WTC11 (cell line): ENCODE measurements at regions not wholly inside any gene's neighbourhood (a gene's known extent, or its start where the extent isn't known, plus 50 kb on each side); places are given as distances from the start of the nearest gene placed in this dataset.

ENCODE experiments used
- ATAC-seq: fragments of 200-7000 bp; cut with Tn5 transposase; 2 replicates; pipeline ENCODE4 v1.10.0; 2021; ENCODE audit warnings: mild to moderate bottlenecking, moderate library complexity
- CTCF ChIA-PET: fragments of 300-600 bp; sonication (Branson Sonifier 250); formaldehyde crosslinking; loops from one replicate; lab custom pipeline; 2021; ENCODE audit warnings: antibody characterized with exemption; lab: Charles Lee
- POLR2A ChIA-PET: fragments of 350-600 bp; sonication (Branson Sonifier 250); formaldehyde crosslinking; loops from one replicate; lab custom pipeline; 2021; ENCODE audit warnings: antibody characterized with exemption; lab: Charles Lee
- DNase-seq: peaks from one replicate; pipeline ENCODE4 v3.0.0; 2021; ENCODE audit warnings: low spot score
- H3K27ac Mint-ChIP-seq: 2 replicates; pipeline ENCODE4 v1.8.0; 2021; ENCODE audit warnings: mixed read lengths
- H3K27me3 Mint-ChIP-seq: 2 replicates; pipeline ENCODE4 v1.8.0; 2021; ENCODE audit warnings: low read depth, mild to moderate bottlenecking, moderate library complexity, mixed read lengths
- H3K36me3 Mint-ChIP-seq: 2 replicates; pipeline ENCODE4 v1.8.0; 2021; ENCODE audit warnings: mixed read lengths
- H3K4me1 Mint-ChIP-seq: 2 replicates; pipeline ENCODE4 v1.8.0; 2022; ENCODE audit warnings: mixed read lengths
- H3K4me3 Mint-ChIP-seq: 2 replicates; pipeline ENCODE4 v1.8.0; 2021; ENCODE audit warnings: mild to moderate bottlenecking, moderate library complexity, mixed read lengths
- H3K9me3 Mint-ChIP-seq: 2 replicates; pipeline ENCODE4 v1.8.0; 2021; ENCODE audit warnings: mixed read lengths
- ARID4B ChIP-seq: sonication (generic); formaldehyde crosslinking; IDR thresholded peaks from 2 replicates; pipeline ENCODE4 v1.8.0; 2023; ENCODE audit warnings: missing genetic modification reagents, mild to moderate bottlenecking, borderline replicate concordance
- CREB1 ChIP-seq: sonication (generic); formaldehyde crosslinking; IDR thresholded peaks from 2 replicates; pipeline ENCODE4 v1.8.0; 2023; ENCODE audit warnings: mild to moderate bottlenecking, missing genetic modification reagents
- EMX1 ChIP-seq: fragments of 250-450 bp; sonication (Bioruptor Pico); IDR thresholded peaks from 2 replicates; pipeline ENCODE4 v1.8.0; 2021; ENCODE audit warnings: mild to moderate bottlenecking
- ETV6 ChIP-seq: sonication (generic); formaldehyde crosslinking; IDR thresholded peaks from 2 replicates; pipeline ENCODE4 v1.8.1; 2022; ENCODE audit warnings: mild to moderate bottlenecking, missing genetic modification reagents
- FOXP1 ChIP-seq: sonication (generic); formaldehyde crosslinking; IDR thresholded peaks from 2 replicates; pipeline ENCODE4 v1.8.0; 2022; ENCODE audit warnings: missing genetic modification reagents, mild to moderate bottlenecking, moderate library complexity, borderline replicate concordance
- GABPB1 ChIP-seq: sonication (generic); formaldehyde crosslinking; IDR thresholded peaks from 2 replicates; pipeline ENCODE4 v1.8.1; 2023; ENCODE audit warnings: mild to moderate bottlenecking, missing genetic modification reagents
- MXD4 ChIP-seq: fragments of 250-450 bp; sonication (Bioruptor Pico); IDR thresholded peaks from 2 replicates; pipeline ENCODE4 v1.8.0; 2021; ENCODE audit warnings: mild to moderate bottlenecking, moderate library complexity, borderline replicate concordance
- NFE2L1 ChIP-seq: sonication (generic); formaldehyde crosslinking; IDR thresholded peaks from 2 replicates; pipeline ENCODE4 v1.8.1; 2023; ENCODE audit warnings: missing genetic modification reagents
- OVOL2 ChIP-seq: fragments of 250-450 bp; sonication (Bioruptor Pico); IDR thresholded peaks from 2 replicates; pipeline ENCODE4 v1.9.0; 2021; ENCODE audit warnings: mild to moderate bottlenecking, borderline replicate concordance
- PRRX2 ChIP-seq: fragments of 250-450 bp; sonication (Bioruptor Pico); IDR thresholded peaks from 2 replicates; pipeline ENCODE4 v1.8.0; 2021; ENCODE audit warnings: mild to moderate bottlenecking
- SMAD4 ChIP-seq: sonication (generic); formaldehyde crosslinking; IDR thresholded peaks from 2 replicates; pipeline ENCODE4 v1.8.0; 2022; ENCODE audit warnings: mild to moderate bottlenecking, missing genetic modification reagents
- ZBTB21 ChIP-seq: sonication (generic); formaldehyde crosslinking; IDR thresholded peaks from 2 replicates; pipeline ENCODE4 v1.8.1; 2023; ENCODE audit warnings: mild to moderate bottlenecking, missing genetic modification reagents, borderline replicate concordance
- ZNF138 ChIP-seq: sonication (generic); formaldehyde crosslinking; conservative IDR thresholded peaks from 2 replicates; pipeline ENCODE4 v1.8.1; 2022; ENCODE audit warnings: mild to moderate bottlenecking, moderate library complexity, missing genetic modification reagents
- TF ChIP-seq, protein P1 (sequence below): sonication (generic); formaldehyde crosslinking; IDR thresholded peaks from 2 replicates; pipeline ENCODE4 v1.8.1; 2022; ENCODE audit warnings: missing genetic modification reagents, borderline replicate concordance
- TF ChIP-seq, protein P2 (sequence below): fragments of 250-450 bp; sonication (Bioruptor Pico); IDR thresholded peaks from 2 replicates; pipeline ENCODE4 v1.9.0; 2021; ENCODE audit warnings: mild to moderate bottlenecking
- TF ChIP-seq, protein P3 (sequence below): fragments of 250-450 bp; sonication (Bioruptor Pico); IDR thresholded peaks from 2 replicates; pipeline ENCODE4 v2.1.2; 2022; ENCODE audit warnings: mild to moderate bottlenecking, moderate library complexity
- TF ChIP-seq, protein P4 (sequence below): fragments of 200-600 bp; IDR thresholded peaks from 2 replicates; pipeline ENCODE4 v1.8.0; 2022; ENCODE audit warnings: antibody characterized with exemption
- TF ChIP-seq, protein P5 (sequence below): sonication (generic); formaldehyde crosslinking; IDR thresholded peaks from 2 replicates; pipeline ENCODE4 v1.8.0; 2022; ENCODE audit warnings: mild to moderate bottlenecking, missing genetic modification reagents
- TF ChIP-seq, protein P6 (sequence below): sonication (generic); formaldehyde crosslinking; IDR thresholded peaks from 2 replicates; pipeline ENCODE4 v1.8.1; 2022; ENCODE audit warnings: mild to moderate bottlenecking, missing genetic modification reagents, moderate library complexity, borderline replicate concordance

DNA sequence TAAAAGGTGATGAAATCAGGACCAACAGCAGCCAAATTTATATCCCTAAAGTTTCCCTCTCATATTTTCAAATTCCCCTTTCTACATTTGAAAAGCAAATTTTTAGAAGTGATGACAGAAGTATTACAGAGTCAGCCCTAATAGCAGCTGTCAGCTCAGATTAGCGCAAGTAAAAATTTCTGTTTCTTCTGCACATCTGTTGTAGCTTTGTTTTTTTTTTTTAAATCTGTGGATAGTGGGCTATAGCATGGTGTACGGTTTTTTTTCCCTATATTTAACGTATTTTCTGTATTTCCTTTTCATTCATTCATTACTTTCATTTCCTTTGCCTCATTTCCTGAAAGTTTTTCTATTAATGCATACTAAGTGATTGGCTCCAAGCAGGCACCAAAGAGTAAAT lies 99.1 kb downstream of the MACIR start:
- no peak overlapping the region for H3K4me3 Mint-ChIP-seq
- TF ChIP-seq CREB1 (CRISPR knock-in tag) (no peak), FOXP1 (CRISPR knock-in tag) (no peak), EMX1 (CRISPR knock-in tag) (no peak), ZBTB21 (no peak), OVOL2 (CRISPR knock-in tag) (no peak), ZNF138 (no peak), ETV6 (no peak)
- TF ChIP-seq, protein P1, sequence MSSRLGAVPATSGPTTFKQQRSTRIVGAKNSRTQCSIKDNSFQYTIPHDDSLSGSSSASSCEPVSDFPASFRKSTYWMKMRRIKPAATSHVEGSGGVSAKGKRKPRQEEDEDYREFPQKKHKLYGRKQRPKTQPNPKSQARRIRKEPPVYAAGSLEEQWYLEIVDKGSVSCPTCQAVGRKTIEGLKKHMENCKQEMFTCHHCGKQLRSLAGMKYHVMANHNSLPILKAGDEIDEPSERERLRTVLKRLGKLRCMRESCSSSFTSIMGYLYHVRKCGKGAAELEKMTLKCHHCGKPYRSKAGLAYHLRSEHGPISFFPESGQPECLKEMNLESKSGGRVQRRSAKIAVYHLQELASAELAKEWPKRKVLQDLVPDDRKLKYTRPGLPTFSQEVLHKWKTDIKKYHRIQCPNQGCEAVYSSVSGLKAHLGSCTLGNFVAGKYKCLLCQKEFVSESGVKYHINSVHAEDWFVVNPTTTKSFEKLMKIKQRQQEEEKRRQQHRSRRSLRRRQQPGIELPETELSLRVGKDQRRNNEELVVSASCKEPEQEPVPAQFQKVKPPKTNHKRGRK (CRISPR knock-in tag): no peak
- TF ChIP-seq, protein P2, sequence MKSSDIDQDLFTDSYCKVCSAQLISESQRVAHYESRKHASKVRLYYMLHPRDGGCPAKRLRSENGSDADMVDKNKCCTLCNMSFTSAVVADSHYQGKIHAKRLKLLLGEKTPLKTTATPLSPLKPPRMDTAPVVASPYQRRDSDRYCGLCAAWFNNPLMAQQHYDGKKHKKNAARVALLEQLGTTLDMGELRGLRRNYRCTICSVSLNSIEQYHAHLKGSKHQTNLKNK (CRISPR knock-in tag): no peak
- TF ChIP-seq, protein P3, sequence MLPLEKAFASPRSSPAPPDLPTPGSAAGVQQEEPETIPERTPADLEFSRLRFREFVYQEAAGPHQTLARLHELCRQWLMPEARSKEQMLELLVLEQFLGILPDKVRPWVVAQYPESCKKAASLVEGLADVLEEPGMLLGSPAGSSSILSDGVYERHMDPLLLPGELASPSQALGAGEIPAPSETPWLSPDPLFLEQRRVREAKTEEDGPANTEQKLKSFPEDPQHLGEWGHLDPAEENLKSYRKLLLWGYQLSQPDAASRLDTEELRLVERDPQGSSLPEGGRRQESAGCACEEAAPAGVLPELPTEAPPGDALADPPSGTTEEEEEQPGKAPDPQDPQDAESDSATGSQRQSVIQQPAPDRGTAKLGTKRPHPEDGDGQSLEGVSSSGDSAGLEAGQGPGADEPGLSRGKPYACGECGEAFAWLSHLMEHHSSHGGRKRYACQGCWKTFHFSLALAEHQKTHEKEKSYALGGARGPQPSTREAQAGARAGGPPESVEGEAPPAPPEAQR (CRISPR knock-in tag): no peak
- no peak for ATAC-seq
- no peaks in the 10 kb centered on the region for H3K4me1 Mint-ChIP-seq
- POLR2A ChIA-PET: no interaction called here
- no peaks in the 10 kb centered on the region for H3K27me3 Mint-ChIP-seq
- no peaks in the 10 kb centered on the region; the same call in 1 of the 2 replicates for H3K9me3 Mint-ChIP-seq
- H3K36me3 Mint-ChIP-seq: no peaks in the 10 kb centered on the region
- no peak overlapping the region for H3K27ac Mint-ChIP-seq
- DNase-seq: no peak
- CTCF ChIA-PET: interaction anchor here (1.4 kb wide), 1 partner anchor 99 kb away, joined by 4 read pairs; the partner anchor contains the start of gene MACIR

- TF ChIP-seq, protein P3 (CRISPR knock-in tag): no peak
- no peak for TF ChIP-seq NFE2L1 (CRISPR knock-in tag)
- TF ChIP-seq EMX1 (CRISPR knock-in tag): no peak
- no peak for TF ChIP-seq ARID4B (CRISPR knock-in tag)
- TF ChIP-seq, protein P4, sequence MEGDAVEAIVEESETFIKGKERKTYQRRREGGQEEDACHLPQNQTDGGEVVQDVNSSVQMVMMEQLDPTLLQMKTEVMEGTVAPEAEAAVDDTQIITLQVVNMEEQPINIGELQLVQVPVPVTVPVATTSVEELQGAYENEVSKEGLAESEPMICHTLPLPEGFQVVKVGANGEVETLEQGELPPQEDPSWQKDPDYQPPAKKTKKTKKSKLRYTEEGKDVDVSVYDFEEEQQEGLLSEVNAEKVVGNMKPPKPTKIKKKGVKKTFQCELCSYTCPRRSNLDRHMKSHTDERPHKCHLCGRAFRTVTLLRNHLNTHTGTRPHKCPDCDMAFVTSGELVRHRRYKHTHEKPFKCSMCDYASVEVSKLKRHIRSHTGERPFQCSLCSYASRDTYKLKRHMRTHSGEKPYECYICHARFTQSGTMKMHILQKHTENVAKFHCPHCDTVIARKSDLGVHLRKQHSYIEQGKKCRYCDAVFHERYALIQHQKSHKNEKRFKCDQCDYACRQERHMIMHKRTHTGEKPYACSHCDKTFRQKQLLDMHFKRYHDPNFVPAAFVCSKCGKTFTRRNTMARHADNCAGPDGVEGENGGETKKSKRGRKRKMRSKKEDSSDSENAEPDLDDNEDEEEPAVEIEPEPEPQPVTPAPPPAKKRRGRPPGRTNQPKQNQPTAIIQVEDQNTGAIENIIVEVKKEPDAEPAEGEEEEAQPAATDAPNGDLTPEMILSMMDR: no peak
- TF ChIP-seq, protein P5, sequence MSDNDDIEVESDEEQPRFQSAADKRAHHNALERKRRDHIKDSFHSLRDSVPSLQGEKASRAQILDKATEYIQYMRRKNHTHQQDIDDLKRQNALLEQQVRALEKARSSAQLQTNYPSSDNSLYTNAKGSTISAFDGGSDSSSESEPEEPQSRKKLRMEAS (CRISPR knock-in tag): no peak
- no peak for TF ChIP-seq SMAD4 (CRISPR knock-in tag)
- TF ChIP-seq, protein P6, sequence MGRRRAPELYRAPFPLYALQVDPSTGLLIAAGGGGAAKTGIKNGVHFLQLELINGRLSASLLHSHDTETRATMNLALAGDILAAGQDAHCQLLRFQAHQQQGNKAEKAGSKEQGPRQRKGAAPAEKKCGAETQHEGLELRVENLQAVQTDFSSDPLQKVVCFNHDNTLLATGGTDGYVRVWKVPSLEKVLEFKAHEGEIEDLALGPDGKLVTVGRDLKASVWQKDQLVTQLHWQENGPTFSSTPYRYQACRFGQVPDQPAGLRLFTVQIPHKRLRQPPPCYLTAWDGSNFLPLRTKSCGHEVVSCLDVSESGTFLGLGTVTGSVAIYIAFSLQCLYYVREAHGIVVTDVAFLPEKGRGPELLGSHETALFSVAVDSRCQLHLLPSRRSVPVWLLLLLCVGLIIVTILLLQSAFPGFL (CRISPR knock-in tag): no peak
- no peak for TF ChIP-seq GABPB1 (CRISPR knock-in tag)
- no peak for TF ChIP-seq PRRX2 (CRISPR knock-in tag)
- no peak for TF ChIP-seq MXD4 (CRISPR knock-in tag)
- ATAC-seq: no peak
- Mint-ChIP-seq H3K27me3 (no peaks in the 10 kb centered on the region), H3K27ac (no peak overlapping the region), H3K9me3 (no peaks in the 10 kb centered on the region; the same call in 1 of the 2 replicates), H3K4me3 (no peak overlapping the region), H3K36me3 (no peaks in the 10 kb centered on the region), H3K4me1 (no peaks in the 10 kb centered on the region)
- ChIA-PET POLR2A (interaction anchor here (2.9 kb wide), 1 partner anchor 98 kb away, joined by 6 read pairs; the partner anchor contains the start of gene MACIR), CTCF (no interaction called here)
- DNase-seq: no peak
Observed at GRCh38 chr5:103356350-103357091, 98.0 kb downstream of the MACIR start.
